ENCODE measurements at regions not wholly inside any gene's neighbourhood (a gene's known extent, or its start where the extent isn't known, plus 50 kb on each side); places are given as distances from the start of the nearest gene placed in this dataset.

DNA sequence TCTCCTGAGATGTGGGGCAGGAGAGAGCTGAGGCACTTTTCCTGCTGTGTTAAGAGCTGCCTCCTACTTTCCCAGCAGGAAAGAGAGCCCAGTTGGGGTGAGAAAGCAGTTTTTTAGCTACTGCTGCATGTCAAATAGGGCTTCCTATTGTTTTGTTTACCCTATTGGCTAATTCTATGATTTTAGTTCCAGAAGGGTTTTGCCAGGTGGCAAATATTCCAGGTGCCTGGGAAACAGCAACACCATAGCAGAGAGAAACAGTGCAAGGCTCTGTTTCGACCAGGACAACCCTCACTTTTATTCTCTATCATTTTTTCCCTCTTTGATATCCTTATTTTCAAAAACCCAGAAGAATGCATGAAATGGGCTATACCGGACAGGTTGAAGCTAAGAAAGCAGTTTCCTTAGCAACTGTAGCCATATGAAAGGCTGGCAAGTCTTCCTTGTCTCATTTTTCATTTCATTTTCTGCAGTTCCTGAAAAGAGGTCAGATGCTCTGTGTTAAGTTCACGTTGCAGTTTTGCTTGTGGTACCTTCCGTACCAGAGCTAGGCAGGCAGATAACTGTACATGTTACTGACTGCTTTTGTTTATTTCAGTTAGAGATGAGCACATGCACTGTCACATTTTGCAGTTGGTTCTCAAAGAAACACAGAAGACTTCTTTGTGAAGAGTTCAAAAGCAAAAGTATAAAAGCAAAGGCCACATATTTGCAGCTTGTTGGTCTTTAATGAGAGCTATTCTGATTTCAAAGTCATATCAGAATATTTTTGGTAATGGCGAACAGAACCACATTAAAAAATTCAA is 84.8 kb downstream of the AQP4 start:
- TF ChIP-seq, protein P1, sequence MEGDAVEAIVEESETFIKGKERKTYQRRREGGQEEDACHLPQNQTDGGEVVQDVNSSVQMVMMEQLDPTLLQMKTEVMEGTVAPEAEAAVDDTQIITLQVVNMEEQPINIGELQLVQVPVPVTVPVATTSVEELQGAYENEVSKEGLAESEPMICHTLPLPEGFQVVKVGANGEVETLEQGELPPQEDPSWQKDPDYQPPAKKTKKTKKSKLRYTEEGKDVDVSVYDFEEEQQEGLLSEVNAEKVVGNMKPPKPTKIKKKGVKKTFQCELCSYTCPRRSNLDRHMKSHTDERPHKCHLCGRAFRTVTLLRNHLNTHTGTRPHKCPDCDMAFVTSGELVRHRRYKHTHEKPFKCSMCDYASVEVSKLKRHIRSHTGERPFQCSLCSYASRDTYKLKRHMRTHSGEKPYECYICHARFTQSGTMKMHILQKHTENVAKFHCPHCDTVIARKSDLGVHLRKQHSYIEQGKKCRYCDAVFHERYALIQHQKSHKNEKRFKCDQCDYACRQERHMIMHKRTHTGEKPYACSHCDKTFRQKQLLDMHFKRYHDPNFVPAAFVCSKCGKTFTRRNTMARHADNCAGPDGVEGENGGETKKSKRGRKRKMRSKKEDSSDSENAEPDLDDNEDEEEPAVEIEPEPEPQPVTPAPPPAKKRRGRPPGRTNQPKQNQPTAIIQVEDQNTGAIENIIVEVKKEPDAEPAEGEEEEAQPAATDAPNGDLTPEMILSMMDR (IDR thresholded peaks at IDR 0.05; ENCODE audit: poor library complexity, severe bottlenecking) = no peak
- TF ChIP-seq POLR2AphosphoS5 (IDR thresholded peaks at IDR 0.05) = no peak
- TF ChIP-seq RAD21 (conservative IDR thresholded peaks at IDR 0.05) = no peak

Data from neural cell (in vitro differentiated cells).